IMR-90 (cell line): ENCODE measurements at regions not wholly inside any gene's neighbourhood (a gene's known extent, or its start where the extent isn't known, plus 50 kb on each side); places are given as distances from the start of the nearest gene placed in this dataset.

Experiments used
- ATAC-seq: fragments of 200-7000 bp; cut with Tn5 transposase; 2 replicates; pipeline ENCODE4 v1.9.1; 2020; ENCODE audit warnings: low read depth, mild to moderate bottlenecking, moderate library complexity
- BruUV-seq: library from RNA; stranded (reverse); fragments of 400-500 nt; replicated peaks from 2 replicates; lab custom pipeline; 2021; lab: Mats Ljungman, UMichigan
- CTCF ChIA-PET: fragments of 300-600 bp; formaldehyde crosslinking; extraction: SDS; loops from one replicate; lab custom pipeline; 2021; ENCODE audit warnings: antibody characterized with exemption; lab: Yijun Ruan, JAX
- POLR2A ChIA-PET: fragments of 300-600 bp; sonication (Branson Sonifier 250); formaldehyde crosslinking; loops from one replicate; lab custom pipeline; 2022; ENCODE audit warnings: antibody characterized with exemption; ENCODE audit not compliant: unreplicated experiment; lab: Charles Lee
- DNase-seq: peaks from one replicate; pipeline ENCODE4 v3.0.0; 2013
- H2AFZ ChIP-seq: replicated peaks from 2 replicates; pipeline ENCODE3; 2013; ENCODE audit warnings: low read length, mild to moderate bottlenecking; ENCODE audit not compliant: poor library complexity
- H2AK5ac ChIP-seq: 2 replicates; pipeline ENCODE4 v1.6.1; 2013; ENCODE audit warnings: low read depth, low read length, inconsistent platforms
- H2AK9ac ChIP-seq: replicated peaks from 2 replicates; pipeline ENCODE3; 2013; ENCODE audit warnings: mild to moderate bottlenecking, low read depth, low read length, moderate library complexity; ENCODE audit not compliant: poor library complexity
- H2BK120ac ChIP-seq: 2 replicates; pipeline ENCODE4 v1.6.1; 2013; ENCODE audit warnings: low read depth, low read length, inconsistent platforms
- H2BK15ac ChIP-seq: 3 replicates; pipeline ENCODE4 v1.6.1; 2013; ENCODE audit warnings: low read depth, low read length, inconsistent platforms
- H2BK20ac ChIP-seq: 2 replicates; pipeline ENCODE4 v1.6.1; 2013; ENCODE audit warnings: low read depth, mild to moderate bottlenecking, inconsistent platforms, low read length, moderate library complexity
- H2BK5ac ChIP-seq: 2 replicates; pipeline ENCODE4 v1.6.1; 2013; ENCODE audit warnings: mild to moderate bottlenecking, low read depth, low read length, inconsistent platforms; ENCODE audit not compliant: poor library complexity, severe bottlenecking
- H3K14ac ChIP-seq: replicated peaks from 2 replicates; pipeline ENCODE4 v1.6.1; 2013; ENCODE audit warnings: low read depth, low read length, inconsistent platforms
- H3K18ac ChIP-seq: 2 replicates; pipeline ENCODE4 v1.6.1; 2013; ENCODE audit warnings: low read depth, low read length, control low read depth
- H3K23ac ChIP-seq: 2 replicates; pipeline ENCODE4 v1.6.1; 2013; ENCODE audit warnings: low read depth, low read length, inconsistent platforms
- H3K27ac ChIP-seq: 2 replicates; pipeline ENCODE4 v1.5.1; 2013; ENCODE audit warnings: mild to moderate bottlenecking, control low read depth, low read length; ENCODE audit not compliant: insufficient read depth
- H3K27me3 ChIP-seq: 2 replicates; pipeline ENCODE4 v1.6.1; 2013; ENCODE audit warnings: low read length; ENCODE audit not compliant: control insufficient read depth, insufficient read depth
- H3K36me3 ChIP-seq: 2 replicates; pipeline ENCODE4 v1.6.1; 2013; ENCODE audit warnings: low read length, mixed read lengths; ENCODE audit not compliant: control insufficient read depth, insufficient read depth
- H3K4ac ChIP-seq: 2 replicates; pipeline ENCODE4 v1.6.1; 2013; ENCODE audit warnings: low read depth, low read length, inconsistent platforms
- H3K4me1 ChIP-seq: 2 replicates; pipeline ENCODE4 v1.6.1; 2013; ENCODE audit warnings: low read length, mixed read lengths; ENCODE audit not compliant: control insufficient read depth, insufficient read depth
- H3K4me2 ChIP-seq: 2 replicates; pipeline ENCODE4 v1.6.1; 2013; ENCODE audit warnings: low read depth, mild to moderate bottlenecking, control low read depth, low read length, moderate library complexity
- H3K4me3 ChIP-seq: 2 replicates; pipeline ENCODE4 v1.5.1; 2013; ENCODE audit warnings: low read depth, mild to moderate bottlenecking, control low read depth, low read length, moderate library complexity; ENCODE audit not compliant: insufficient read depth
- H3K56ac ChIP-seq: 2 replicates; pipeline ENCODE4 v1.6.1; 2013; ENCODE audit warnings: low read length, inconsistent platforms; ENCODE audit not compliant: insufficient read depth; ENCODE audit errors: extremely low read depth
- H3K79me1 ChIP-seq, 2 experiments: 2 replicates each; pipeline ENCODE4 v1.6.1; 2013; ENCODE audit warnings: low read length in 2 of 2, inconsistent platforms in 1 of 2, low read depth in 1 of 2
- H3K9ac ChIP-seq: 2 replicates; pipeline ENCODE4 v1.6.1; 2013; ENCODE audit warnings: low read depth, low read length, control low read depth
- H3K9me1 ChIP-seq: 2 replicates; pipeline ENCODE4 v1.6.1; 2013; ENCODE audit warnings: low read length, inconsistent platforms; ENCODE audit not compliant: insufficient read depth
- H3K9me3 ChIP-seq: 2 replicates; pipeline ENCODE4 v1.6.1; 2013; ENCODE audit warnings: low read length; ENCODE audit not compliant: control insufficient read depth, insufficient read depth
- H4K20me1 ChIP-seq: 2 replicates; pipeline ENCODE4 v1.6.1; 2013; ENCODE audit warnings: low read length, inconsistent platforms; ENCODE audit not compliant: insufficient read depth
- H4K5ac ChIP-seq: 2 replicates; pipeline ENCODE4 v1.6.1; 2013; ENCODE audit warnings: mild to moderate bottlenecking, low read depth, low read length, control low read depth
- H4K8ac ChIP-seq, 2 experiments: 2 replicates each; pipeline ENCODE4 v1.6.1; 2013; ENCODE audit warnings: low read depth in 2 of 2, low read length in 2 of 2, control low read depth in 1 of 2, inconsistent platforms in 1 of 2
- H4K91ac ChIP-seq: 2 replicates; pipeline ENCODE4 v1.6.1; 2013; ENCODE audit warnings: low read depth, low read length, inconsistent platforms; ENCODE audit not compliant: insufficient read depth
- BHLHE40 ChIP-seq: fragments of 150-350 bp; IDR thresholded peaks from 2 replicates; pipeline ENCODE4 v1.6.1; 2016; ENCODE audit warnings: mild to moderate bottlenecking, low read depth, low read length
- CEBPB ChIP-seq: IDR thresholded peaks from 2 replicates; pipeline ENCODE4 v1.6.1; 2012; ENCODE audit warnings: low read depth, low read length, improper control_type of control experiment
- CHD1 ChIP-seq: IDR thresholded peaks from 2 replicates; pipeline ENCODE4 v1.6.1; 2012; ENCODE audit warnings: low read depth, low read length, improper control_type of control experiment
- FOS ChIP-seq: fragments of 150-350 bp; IDR thresholded peaks from 2 replicates; pipeline ENCODE4 v1.6.1; 2016; ENCODE audit warnings: low read depth, low read length
- MAFK ChIP-seq: IDR thresholded peaks from 2 replicates; pipeline ENCODE4 v1.6.1; 2012; ENCODE audit warnings: low read depth, low read length, improper control_type of control experiment
- MAZ ChIP-seq: IDR thresholded peaks from 2 replicates; pipeline ENCODE4 v1.6.1; 2012; ENCODE audit warnings: low read depth, mild to moderate bottlenecking, low read length, improper control_type of control experiment, moderate library complexity, borderline replicate concordance
- MXI1 ChIP-seq: IDR thresholded peaks from 2 replicates; pipeline ENCODE4 v1.6.1; 2012; ENCODE audit warnings: low read depth, mild to moderate bottlenecking, low read length, moderate library complexity, borderline replicate concordance
- NFE2L2 ChIP-seq: fragments of 150-350 bp; IDR thresholded peaks from 2 replicates; pipeline ENCODE4 v1.6.1; 2016; ENCODE audit warnings: low read depth, mild to moderate bottlenecking, low read length
- POLR2A ChIP-seq: IDR thresholded peaks from 2 replicates; pipeline ENCODE4 v1.6.1; 2012; ENCODE audit warnings: mild to moderate bottlenecking, low read depth, low read length
- RAD21 ChIP-seq: IDR thresholded peaks from 2 replicates; pipeline ENCODE4 v1.6.1; 2012; ENCODE audit warnings: low read length, improper control_type of control experiment
- RCOR1 ChIP-seq: IDR thresholded peaks from 2 replicates; pipeline ENCODE4 v1.6.1; 2012; ENCODE audit warnings: mild to moderate bottlenecking, low read length, improper control_type of control experiment; ENCODE audit not compliant: insufficient replicate concordance
- RFX5 ChIP-seq: IDR thresholded peaks from 2 replicates; pipeline ENCODE4 v1.8.0; 2012; ENCODE audit warnings: low read depth, mild to moderate bottlenecking, low read length, moderate library complexity
- SMC3 ChIP-seq: fragments of 150-350 bp; IDR thresholded peaks from 2 replicates; pipeline ENCODE4 v1.6.1; 2016; ENCODE audit warnings: low read depth, mild to moderate bottlenecking, antibody characterized with exemption, low read length, moderate library complexity
- WGBS, 2 experiments: methylation state at CpG; one replicate each; pipeline versions ENCODE4 v1.1.5 to v1.1.7; 2013; ENCODE audit warnings: missing lambda C conversion rate in 2 of 2; ENCODE audit not compliant: insufficient read length in 1 of 2; ENCODE audit errors: extremely low coverage in 2 of 2; 5-methylcytosine and 5-hydroxymethylcytosine counted together
- dilution Hi-C: fragments of 300-500 bp; cut with HindIII; formaldehyde crosslinking; loops from one replicate; pipeline ENCODE4 v1.14.3; 2018; ENCODE audit warnings: low sequenced_read_pairs; ENCODE audit not compliant: unreplicated experiment
- in situ Hi-C: fragments of 300-500 bp; cut with MboI; formaldehyde crosslinking; loops from 3 replicates; pipeline ENCODE4 v1.14.3; 2019; ENCODE audit warnings: low sequenced_read_pairs, inconsistent platforms, mixed read lengths
- intact Hi-C: fragments of 100-400 bp; cut with micrococcal nuclease; formaldehyde crosslinking; loops from 2 replicates; pipeline ENCODE4 v1.10.0; 2022
- TF ChIP-seq, protein P1 (sequence below): conservative IDR thresholded peaks from 2 replicates; pipeline ENCODE4 v1.5.1; 2012; ENCODE audit warnings: mild to moderate bottlenecking, low read depth, low read length, improper control_type of control experiment
- TF ChIP-seq, protein P2 (sequence below): fragments of 150-350 bp; IDR thresholded peaks from 2 replicates; pipeline ENCODE4 v1.6.1; 2017; ENCODE audit warnings: mild to moderate bottlenecking, antibody characterized with exemption, low read length, low read depth
- TF ChIP-seq, protein P3 (sequence below): fragments of 150-350 bp; IDR thresholded peaks from 2 replicates; pipeline ENCODE4 v1.6.1; 2016; ENCODE audit warnings: low read depth, mild to moderate bottlenecking, low read length, moderate library complexity, borderline replicate concordance

GRCh38 chr1:218904416-218904815 lies 269.3 kb upstream of the LYPLAL1 start:
- Histone ChIP-seq H3K14ac (no peak overlapping the region), H3K9me1 (no peaks in the 10 kb centered on the region), H2AK9ac (peak overlapping the region; percentile 86), H3K4me2 (no peak overlapping the region), H4K20me1 (no peaks in the 10 kb centered on the region), H4K8ac (no peak overlapping the region), H3K9me3 (no peaks in the 10 kb centered on the region), H2AK5ac (no peak overlapping the region), H3K9ac (no peak overlapping the region), H3K56ac (no peak overlapping the region), H3K18ac (no peak overlapping the region), H2BK20ac (no peak overlapping the region), H3K4me1 (no peaks in the 10 kb centered on the region), H4K91ac (no peak overlapping the region), H3K4ac (no peak overlapping the region), H2BK15ac (no peak overlapping the region), H2BK120ac (no peak overlapping the region), H3K27ac (no peak overlapping the region), H3K23ac (no peak overlapping the region), H3K27me3 (no peaks in the 10 kb centered on the region), H4K5ac (no peak overlapping the region), H3K36me3 (no peaks in the 10 kb centered on the region), H2AFZ (no peak overlapping the region), H3K79me1 (no peaks in the 10 kb centered on the region), H2BK5ac (no peak overlapping the region), H3K4me3 (no peak overlapping the region)
- no peak for TF ChIP-seq POLR2A
- TF ChIP-seq RCOR1: no peak
- TF ChIP-seq, protein P1, sequence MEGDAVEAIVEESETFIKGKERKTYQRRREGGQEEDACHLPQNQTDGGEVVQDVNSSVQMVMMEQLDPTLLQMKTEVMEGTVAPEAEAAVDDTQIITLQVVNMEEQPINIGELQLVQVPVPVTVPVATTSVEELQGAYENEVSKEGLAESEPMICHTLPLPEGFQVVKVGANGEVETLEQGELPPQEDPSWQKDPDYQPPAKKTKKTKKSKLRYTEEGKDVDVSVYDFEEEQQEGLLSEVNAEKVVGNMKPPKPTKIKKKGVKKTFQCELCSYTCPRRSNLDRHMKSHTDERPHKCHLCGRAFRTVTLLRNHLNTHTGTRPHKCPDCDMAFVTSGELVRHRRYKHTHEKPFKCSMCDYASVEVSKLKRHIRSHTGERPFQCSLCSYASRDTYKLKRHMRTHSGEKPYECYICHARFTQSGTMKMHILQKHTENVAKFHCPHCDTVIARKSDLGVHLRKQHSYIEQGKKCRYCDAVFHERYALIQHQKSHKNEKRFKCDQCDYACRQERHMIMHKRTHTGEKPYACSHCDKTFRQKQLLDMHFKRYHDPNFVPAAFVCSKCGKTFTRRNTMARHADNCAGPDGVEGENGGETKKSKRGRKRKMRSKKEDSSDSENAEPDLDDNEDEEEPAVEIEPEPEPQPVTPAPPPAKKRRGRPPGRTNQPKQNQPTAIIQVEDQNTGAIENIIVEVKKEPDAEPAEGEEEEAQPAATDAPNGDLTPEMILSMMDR: no peak
- TF ChIP-seq RFX5: no peak
- TF ChIP-seq BHLHE40: no peak
- no peak for TF ChIP-seq CEBPB
- TF ChIP-seq CHD1: no peak
- TF ChIP-seq RAD21: no peak
- no peak for TF ChIP-seq MXI1
- no peak for TF ChIP-seq MAZ
- TF ChIP-seq SMC3: no peak
- no peak for TF ChIP-seq MAFK
- TF ChIP-seq, protein P2, sequence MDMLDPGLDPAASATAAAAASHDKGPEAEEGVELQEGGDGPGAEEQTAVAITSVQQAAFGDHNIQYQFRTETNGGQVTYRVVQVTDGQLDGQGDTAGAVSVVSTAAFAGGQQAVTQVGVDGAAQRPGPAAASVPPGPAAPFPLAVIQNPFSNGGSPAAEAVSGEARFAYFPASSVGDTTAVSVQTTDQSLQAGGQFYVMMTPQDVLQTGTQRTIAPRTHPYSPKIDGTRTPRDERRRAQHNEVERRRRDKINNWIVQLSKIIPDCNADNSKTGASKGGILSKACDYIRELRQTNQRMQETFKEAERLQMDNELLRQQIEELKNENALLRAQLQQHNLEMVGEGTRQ: no peak
- TF ChIP-seq NFE2L2: no peak
- TF ChIP-seq, protein P3, sequence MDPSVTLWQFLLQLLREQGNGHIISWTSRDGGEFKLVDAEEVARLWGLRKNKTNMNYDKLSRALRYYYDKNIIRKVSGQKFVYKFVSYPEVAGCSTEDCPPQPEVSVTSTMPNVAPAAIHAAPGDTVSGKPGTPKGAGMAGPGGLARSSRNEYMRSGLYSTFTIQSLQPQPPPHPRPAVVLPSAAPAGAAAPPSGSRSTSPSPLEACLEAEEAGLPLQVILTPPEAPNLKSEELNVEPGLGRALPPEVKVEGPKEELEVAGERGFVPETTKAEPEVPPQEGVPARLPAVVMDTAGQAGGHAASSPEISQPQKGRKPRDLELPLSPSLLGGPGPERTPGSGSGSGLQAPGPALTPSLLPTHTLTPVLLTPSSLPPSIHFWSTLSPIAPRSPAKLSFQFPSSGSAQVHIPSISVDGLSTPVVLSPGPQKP: no peak
- TF ChIP-seq FOS: no peak
- WGBS, 2 experiments: no CpG with 5 or more reads among the region's 1 CpG
- in situ Hi-C loops (no loop called here), dilution Hi-C loops (no loop called here), intact Hi-C loops (no loop called here)
- CTCF ChIA-PET: interaction anchor here (0.7 kb wide), 1 partner anchor 12 kb away, joined by 3 read pairs; no protein-coding TSS in a partner anchor
- DNase-seq (no peak), ATAC-seq (no peak)
- POLR2A ChIA-PET: no interaction called here
- BruUV-seq: no TSS peak
